B cell (primary cell): ENCODE measurements at regions not wholly inside any gene's neighbourhood (a gene's known extent, or its start where the extent isn't known, plus 50 kb on each side); places are given as distances from the start of the nearest gene placed in this dataset.

Experiments used
- ATAC-seq: fragments of 200-7000 bp; cut with Tn5 transposase; one replicate; pipeline ENCODE4 v1.10.0; 2021; ENCODE audit warnings: low read depth, mild to moderate bottlenecking, moderate number of reproducible peaks, moderate library complexity
- CTCF ChIA-PET: fragments of 350-600 bp; sonication (Branson Sonifier 250); formaldehyde crosslinking; loops from one replicate; lab custom pipeline; 2021; ENCODE audit warnings: antibody characterized with exemption, inconsistent platforms; lab: Charles Lee
- POLR2A ChIA-PET: fragments of 350-600 bp; sonication (Branson Sonifier 250); formaldehyde crosslinking; loops from one replicate; lab custom pipeline; 2021; ENCODE audit warnings: antibody characterized with exemption; lab: Charles Lee
- DNase-seq: peaks from one replicate; pipeline ENCODE4 v3.0.0; 2013
- H2AFZ ChIP-seq: 2 replicates; pipeline ENCODE4 v1.6.1; 2012; ENCODE audit warnings: mild to moderate bottlenecking, low read depth, low read length; ENCODE audit not compliant: insufficient read depth, poor library complexity, severe bottlenecking
- H3K27ac ChIP-seq, 2 donors: 1 replicate in 1 of 2; 2 replicates in 1 of 2; pipeline ENCODE4 v1.5.1; 2012 to 2013; ENCODE audit warnings: low read length in 2 of 2, mild to moderate bottlenecking in 2 of 2, moderate library complexity in 1 of 2
- H3K27me3 ChIP-seq, 4 experiments: fragments of 200-600 bp in 1 of 4; sonication (generic) in 1 of 4; replicated peaks in 1 of 4; 1 replicate in 2 of 4; 2 replicates in 2 of 4; pipeline versions ENCODE4 v1.6.1 to v1.7.0; 2013 to 2016; ENCODE audit warnings: low read length in 3 of 4, mild to moderate bottlenecking in 2 of 4, mixed read lengths in 1 of 4, moderate library complexity in 1 of 4; ENCODE audit not compliant: insufficient read depth in 4 of 4, control insufficient read depth in 3 of 4; ENCODE audit errors: control extremely low read depth in 1 of 4
- H3K36me3 ChIP-seq, 2 experiments: replicated peaks in 1 of 2; 1 replicate in 1 of 2; 2 replicates in 1 of 2; pipeline versions ENCODE4 v1.6.1 to v1.7.1; 2013; ENCODE audit warnings: low read length in 1 of 2; ENCODE audit not compliant: insufficient read depth in 2 of 2, control insufficient read depth in 1 of 2; ENCODE audit errors: control extremely low read depth in 1 of 2, extremely low read depth in 1 of 2
- H3K4me1 ChIP-seq, 2 donors: fragments of 200-600 bp in 1 of 2; sonication (generic) in 1 of 2; 1 replicate in 1 of 2; 2 replicates in 1 of 2; pipeline versions ENCODE4 v1.5.1 to v1.6.1; 2013 to 2017; ENCODE audit warnings: low read length in 2 of 2; ENCODE audit not compliant: control insufficient read depth in 2 of 2, insufficient read depth in 2 of 2
- H3K4me2 ChIP-seq: replicated peaks from 2 replicates; pipeline ENCODE3; 2012; ENCODE audit warnings: mild to moderate bottlenecking, low read depth, low read length; ENCODE audit not compliant: poor library complexity, severe bottlenecking
- H3K4me3 ChIP-seq, 5 experiments: fragments of 200-600 bp in 1 of 5; sonication (generic) in 1 of 5; 1 replicate in 3 of 5; 2 replicates in 2 of 5; pipeline versions ENCODE4 v1.5.1 to v1.7.0; 2011 to 2016; ENCODE audit warnings: low read length in 4 of 5, mild to moderate bottlenecking in 4 of 5, low read depth in 2 of 5, control low read depth in 1 of 5, moderate library complexity in 1 of 5; ENCODE audit not compliant: insufficient read depth in 1 of 5; ENCODE audit errors: control extremely low read depth in 1 of 5, extremely low read depth in 1 of 5
- H3K79me2 ChIP-seq: fragments of 200-600 bp; sonication (generic); one replicate; pipeline ENCODE4 v1.6.0; 2016; ENCODE audit warnings: low read length; ENCODE audit not compliant: control insufficient read depth, insufficient read depth
- H3K9ac ChIP-seq: fragments of 200-600 bp; sonication (generic); 2 replicates; pipeline ENCODE4 v1.6.1; 2017; ENCODE audit warnings: mild to moderate bottlenecking, low read length, moderate library complexity
- H3K9me3 ChIP-seq, 3 donors: one replicate each; pipeline versions ENCODE4 v1.6.1 to v1.7.1; 2013; ENCODE audit warnings: low read length in 2 of 3; ENCODE audit not compliant: control insufficient read depth in 2 of 3, insufficient read depth in 1 of 3; ENCODE audit errors: control extremely low read depth in 1 of 3
- H4K20me1 ChIP-seq: 2 replicates; pipeline ENCODE4 v1.6.0; 2012; ENCODE audit warnings: mild to moderate bottlenecking, low read length; ENCODE audit not compliant: insufficient read depth, control insufficient read depth, poor library complexity, severe bottlenecking
- H3K27ac Mint-ChIP-seq: one replicate; pipeline ENCODE4 v1.8.0; 2021; ENCODE audit warnings: mixed read lengths
- H3K27me3 Mint-ChIP-seq: one replicate; pipeline ENCODE4 v1.8.0; 2021; ENCODE audit warnings: mixed read lengths
- H3K4me1 Mint-ChIP-seq: one replicate; pipeline ENCODE4 v1.8.0; 2021; ENCODE audit warnings: mixed read lengths
- H3K4me3 Mint-ChIP-seq: one replicate; pipeline ENCODE4 v1.8.0; 2021; ENCODE audit warnings: mixed read lengths
- H3K9me3 Mint-ChIP-seq: one replicate; pipeline ENCODE4 v1.8.0; 2022; ENCODE audit warnings: mixed read lengths; ENCODE audit not compliant: insufficient read depth
- EZH2 ChIP-seq: IDR thresholded peaks from 2 replicates; pipeline ENCODE4 v1.6.1; 2012; ENCODE audit warnings: borderline replicate concordance, low read depth, mild to moderate bottlenecking, moderate library complexity, low read length; ENCODE audit not compliant: insufficient read depth, poor library complexity, severe bottlenecking
- WGBS: methylation state at CpG from one replicate; pipeline ENCODE4 v1.1.5; 2013; ENCODE audit warnings: missing lambda C conversion rate; ENCODE audit not compliant: insufficient coverage; 5-methylcytosine and 5-hydroxymethylcytosine counted together
- intact Hi-C: fragments of 100-400 bp; cut with micrococcal nuclease; formaldehyde crosslinking; loops from one replicate; pipeline ENCODE4 v1.10.0; 2022
- TF ChIP-seq, protein P1 (sequence below): fragments of 200-600 bp; IDR thresholded peaks from one replicate; pipeline ENCODE4 v1.8.0; 2022; ENCODE audit warnings: antibody characterized with exemption, mild to moderate bottlenecking

- ChIA-PET CTCF (no interaction called here), POLR2A (no interaction called here)
- WGBS: 86% methylated on average over 1 of the region's 4 CpGs
Measured at GRCh38 chr9:2262386-2263071, 247.4 kb downstream of the SMARCA2 start.

DNA sequence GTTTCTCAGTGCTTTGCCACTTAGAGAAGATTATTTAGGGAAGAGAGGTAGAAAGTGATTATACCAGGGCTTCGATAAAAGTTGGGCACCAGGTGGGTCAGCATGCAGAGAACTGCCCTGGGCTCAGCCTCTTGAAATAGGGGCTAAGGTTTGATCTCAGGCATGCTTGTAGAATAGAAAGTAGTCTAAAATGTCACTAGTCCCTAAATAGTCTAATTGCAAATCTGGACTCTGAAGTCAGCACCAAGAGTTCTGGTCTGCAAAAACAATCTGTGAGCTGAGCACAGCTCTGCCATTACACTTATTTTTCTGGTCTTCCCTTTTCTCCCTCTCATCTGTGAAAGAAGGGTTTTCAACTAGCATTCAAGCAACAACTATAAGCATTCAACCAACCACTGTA is 248.0 kb downstream of the SMARCA2 start:
- Histone ChIP-seq H3K79me2 (no peaks in the 10 kb centered on the region), H3K9ac (no peak overlapping the region), H3K27ac (no peak overlapping the region), H2AFZ (no peak overlapping the region), H3K4me2 (no peak overlapping the region), H3K27me3 (no peaks in the 10 kb centered on the region), H3K4me3 (no peak overlapping the region), H4K20me1 (no peaks in the 10 kb centered on the region), H3K4me1 (peaks cover 10 to 12% of the 10 kb centered on the region in 2 donors), H3K36me3 (no peaks in the 10 kb centered on the region), H3K9me3 (no peaks in the 10 kb centered on the region)
- no peak overlapping the region for H3K27ac Mint-ChIP-seq
- H3K4me3 Mint-ChIP-seq: no peak overlapping the region
- 67% methylated on average over 1 of the region's 1 CpG for WGBS
- intact Hi-C loops: no loop called here
- ATAC-seq: no peak
- no peak for TF ChIP-seq EZH2
- TF ChIP-seq, protein P1, sequence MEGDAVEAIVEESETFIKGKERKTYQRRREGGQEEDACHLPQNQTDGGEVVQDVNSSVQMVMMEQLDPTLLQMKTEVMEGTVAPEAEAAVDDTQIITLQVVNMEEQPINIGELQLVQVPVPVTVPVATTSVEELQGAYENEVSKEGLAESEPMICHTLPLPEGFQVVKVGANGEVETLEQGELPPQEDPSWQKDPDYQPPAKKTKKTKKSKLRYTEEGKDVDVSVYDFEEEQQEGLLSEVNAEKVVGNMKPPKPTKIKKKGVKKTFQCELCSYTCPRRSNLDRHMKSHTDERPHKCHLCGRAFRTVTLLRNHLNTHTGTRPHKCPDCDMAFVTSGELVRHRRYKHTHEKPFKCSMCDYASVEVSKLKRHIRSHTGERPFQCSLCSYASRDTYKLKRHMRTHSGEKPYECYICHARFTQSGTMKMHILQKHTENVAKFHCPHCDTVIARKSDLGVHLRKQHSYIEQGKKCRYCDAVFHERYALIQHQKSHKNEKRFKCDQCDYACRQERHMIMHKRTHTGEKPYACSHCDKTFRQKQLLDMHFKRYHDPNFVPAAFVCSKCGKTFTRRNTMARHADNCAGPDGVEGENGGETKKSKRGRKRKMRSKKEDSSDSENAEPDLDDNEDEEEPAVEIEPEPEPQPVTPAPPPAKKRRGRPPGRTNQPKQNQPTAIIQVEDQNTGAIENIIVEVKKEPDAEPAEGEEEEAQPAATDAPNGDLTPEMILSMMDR: no peak
- peaks cover 12% of the 10 kb centered on the region for H3K4me1 Mint-ChIP-seq
- POLR2A ChIA-PET: no interaction called here
- H3K27me3 Mint-ChIP-seq: no peaks in the 10 kb centered on the region
- no peak for DNase-seq
- CTCF ChIA-PET: no interaction called here
- no peaks in the 10 kb centered on the region for H3K9me3 Mint-ChIP-seq

More at GRCh38 chr9:2262386-2263071, 247.4 kb downstream of the SMARCA2 start:
- Histone ChIP-seq H4K20me1 (no peaks in the 10 kb centered on the region), H3K4me1 (peaks cover 14 to 16% of the 10 kb centered on the region in 2 donors), H3K79me2 (no peaks in the 10 kb centered on the region), H2AFZ (no peak overlapping the region), H3K36me3 (no peaks in the 10 kb centered on the region), H3K4me3 (no peak overlapping the region), H3K27me3 (no peaks in the 10 kb centered on the region), H3K9ac (no peak overlapping the region), H3K9me3 (no peaks in the 10 kb centered on the region), H3K4me2 (no peak overlapping the region), H3K27ac (no peak overlapping the region)
- TF ChIP-seq EZH2: no peak
- TF ChIP-seq, protein P1: no peak
- DNase-seq (no peak), ATAC-seq (no peak)
- no peaks in the 10 kb centered on the region for H3K27me3 Mint-ChIP-seq
- peaks cover 16% of the 10 kb centered on the region for H3K4me1 Mint-ChIP-seq
- no peak overlapping the region for H3K27ac Mint-ChIP-seq
- H3K9me3 Mint-ChIP-seq: no peaks in the 10 kb centered on the region
- intact Hi-C loops: no loop called here
- no peak overlapping the region for H3K4me3 Mint-ChIP-seq
